Lower leg skin (tissue), 3 donors: ENCODE measurements at regions not wholly inside any gene's neighbourhood (a gene's known extent, or its start where the extent isn't known, plus 50 kb on each side); places are given as distances from the start of the nearest gene placed in this dataset.

Experiments used
- CTCF ChIP-seq, 3 donors: fragments of 450-650 bp; IDR thresholded peaks; one replicate each; pipeline ENCODE4 v1.5.1; 2016; ENCODE audit warnings: antibody characterized with exemption in 3 of 3, mild to moderate bottlenecking in 3 of 3, moderate library complexity in 2 of 3
- POLR2A ChIP-seq, 2 donors: fragments of 450-650 bp; IDR thresholded peaks; one replicate each; pipeline ENCODE4 v1.6.1; 2016 to 2017; ENCODE audit warnings: antibody characterized with exemption in 2 of 2, mild to moderate bottlenecking in 1 of 2, moderate library complexity in 1 of 2

GRCh38 chrX:42531441-42531840 lies 246.5 kb downstream of the PPP1R2C start:
- TF ChIP-seq POLR2A (IDR thresholded peaks at IDR 0.05): no peak
- TF ChIP-seq CTCF (IDR thresholded peaks at IDR 0.05): no peak
